ENCODE measurements at regions not wholly inside any gene's neighbourhood (a gene's known extent, or its start where the extent isn't known, plus 50 kb on each side); places are given as distances from the start of the nearest gene placed in this dataset.

DNA sequence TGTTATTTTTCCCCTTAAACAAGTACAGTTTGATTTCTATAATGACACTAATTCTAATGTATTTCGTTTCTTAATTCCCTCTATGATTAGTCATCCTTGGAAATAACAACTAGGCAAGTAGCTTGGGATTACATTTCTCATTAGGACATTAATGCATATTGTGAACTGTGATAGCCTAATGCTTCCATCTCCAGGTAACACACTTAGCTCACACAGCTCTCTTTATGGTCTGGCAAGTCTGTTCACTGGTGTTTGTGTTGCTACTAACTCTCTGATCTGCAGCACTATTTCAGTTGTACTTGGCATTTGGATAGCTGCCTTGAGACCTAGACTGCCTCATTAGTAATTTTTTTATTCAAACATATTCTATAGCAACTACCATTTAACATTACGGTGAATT, 853.2 kb downstream of the SORCS3 start:
- DNase-seq: no peak

DNA sequence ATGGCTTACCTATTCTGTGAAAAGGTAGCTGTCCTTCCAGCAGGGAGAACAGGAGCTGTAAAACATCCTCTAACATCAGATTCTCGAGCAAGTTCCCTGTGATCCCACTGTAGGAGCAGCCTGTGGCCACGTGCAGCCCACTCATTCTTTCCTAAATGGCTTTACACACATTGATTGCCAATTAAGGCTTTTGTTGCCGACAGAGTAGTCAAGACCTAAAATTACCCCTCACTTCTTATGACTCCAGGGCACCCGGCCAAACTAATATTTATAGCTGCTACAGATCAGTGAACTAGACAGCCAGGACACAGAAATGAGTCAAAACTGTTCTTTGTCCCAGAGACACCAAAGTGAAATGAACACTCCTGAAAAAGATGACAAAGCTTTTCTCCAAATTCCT, 832.1 kb downstream of the SORCS3 start:
- no peak for DNase-seq

DNA sequence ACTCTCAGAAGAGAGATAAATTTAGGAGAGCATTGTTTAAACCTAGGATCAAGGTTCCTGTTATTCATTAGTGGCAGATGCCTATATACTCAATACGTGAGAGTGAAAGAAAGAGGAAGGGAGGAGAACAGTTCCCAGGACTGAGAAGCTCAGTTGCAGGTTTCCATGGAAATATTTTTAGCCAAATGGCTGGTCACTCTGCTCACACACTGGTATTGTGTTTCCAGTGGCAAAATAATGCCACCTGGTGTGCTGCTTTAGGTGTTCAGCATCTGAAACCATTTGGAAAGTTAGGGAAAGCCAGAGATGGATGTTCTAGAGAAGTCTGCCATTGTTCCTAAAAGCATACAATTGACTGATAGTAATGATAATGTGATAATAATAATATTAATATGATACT, 827.7 kb downstream of the SORCS3 start:
- DNase-seq: no peak

DNA sequence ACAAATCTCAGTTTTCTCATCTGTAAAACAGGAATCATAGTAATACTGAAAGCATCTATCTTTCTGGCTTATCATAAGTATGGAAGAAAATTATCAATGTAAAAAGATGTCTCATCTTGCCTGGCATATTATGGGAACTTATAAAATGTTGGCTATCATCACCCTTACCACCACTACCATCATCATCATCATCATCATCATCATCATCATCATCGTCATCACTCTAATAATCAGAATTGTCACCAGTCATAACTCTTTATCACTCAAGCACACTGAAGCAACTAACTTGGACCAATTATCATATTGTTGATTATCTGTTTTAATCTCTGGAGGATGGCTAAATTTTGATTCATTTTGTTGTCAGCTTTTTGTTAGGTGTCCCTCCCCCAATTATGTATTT, 825.4 kb downstream of the SORCS3 start:
- DNase-seq: no peak

DNA sequence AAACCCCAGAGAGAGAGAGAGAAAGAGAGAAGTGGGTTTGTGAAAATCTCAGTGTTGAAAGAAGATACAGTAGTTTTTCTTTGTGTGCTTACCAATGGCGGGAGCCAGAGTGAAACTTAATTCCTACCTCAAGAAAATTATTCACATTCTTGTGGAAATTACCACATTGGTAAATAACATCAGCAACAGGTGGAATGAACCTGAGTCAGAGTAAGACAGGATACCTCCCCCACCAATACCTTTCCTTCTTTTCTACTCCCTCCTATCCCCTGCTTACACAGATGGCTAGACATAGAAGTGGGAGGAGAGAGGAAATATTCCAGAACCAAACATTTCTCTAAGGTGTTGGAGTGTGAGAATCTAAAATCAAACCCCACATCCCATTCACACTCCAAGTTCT, 793.9 kb downstream of the SORCS3 start:
- DNase-seq: no peak

DNA sequence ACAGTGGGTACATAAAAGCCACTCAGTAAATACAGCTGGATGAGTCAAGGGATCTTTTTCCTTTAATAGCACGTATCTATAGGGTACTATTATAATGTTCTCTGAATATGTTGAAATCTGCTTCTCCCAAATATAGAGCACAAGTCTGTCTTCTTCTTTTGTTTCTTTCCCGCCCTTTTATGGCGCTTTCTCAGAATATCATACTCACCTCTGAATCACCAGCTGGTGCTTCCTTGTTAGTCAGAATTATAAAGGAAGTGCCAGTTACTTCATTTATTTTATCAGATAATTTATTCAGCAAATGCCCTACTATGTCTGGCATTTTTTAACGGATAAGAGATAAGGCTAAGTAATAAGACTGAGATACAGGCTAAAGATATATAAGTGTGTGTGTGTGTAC, 772.9 kb downstream of the SORCS3 start:
- DNase-seq: no peak

DNA sequence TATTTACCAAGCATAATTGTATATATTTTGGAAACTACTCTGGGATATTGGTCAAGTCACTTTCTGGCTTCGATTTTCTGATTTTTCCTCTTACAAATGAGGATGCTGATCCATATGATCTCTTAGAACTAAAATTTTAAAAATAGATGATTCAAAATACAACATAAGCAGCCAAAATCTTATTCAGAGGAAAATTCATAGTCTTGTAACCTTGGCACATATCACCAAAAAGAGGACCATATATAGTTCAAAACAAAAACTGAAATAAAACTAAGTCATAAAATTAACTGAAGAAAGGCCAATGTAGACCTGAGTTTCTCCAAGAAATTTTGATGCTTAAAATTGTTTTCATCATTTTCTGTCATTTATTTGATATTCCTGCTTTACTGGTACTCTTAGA, 768.3 kb downstream of the SORCS3 start:
- DNase-seq: no peak

DNA sequence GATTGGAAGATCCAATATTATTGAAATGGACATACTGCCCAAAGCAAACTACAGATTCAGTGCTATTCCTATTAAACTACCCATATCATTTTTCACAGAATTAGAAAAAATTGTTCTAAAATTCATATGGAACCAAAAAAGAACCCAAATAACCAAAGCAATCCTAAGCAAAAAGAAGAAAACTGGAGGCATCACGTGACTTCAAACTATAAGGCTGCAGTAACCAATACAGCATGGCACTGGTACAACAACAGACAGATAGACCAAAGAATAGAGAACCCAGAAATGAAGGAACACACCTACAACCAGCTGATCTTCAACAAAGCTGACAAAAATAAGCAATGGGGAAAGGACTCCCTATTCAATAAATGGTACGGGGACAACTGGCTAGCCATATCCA, 765.4 kb downstream of the SORCS3 start:
- no peak for DNase-seq

DNA sequence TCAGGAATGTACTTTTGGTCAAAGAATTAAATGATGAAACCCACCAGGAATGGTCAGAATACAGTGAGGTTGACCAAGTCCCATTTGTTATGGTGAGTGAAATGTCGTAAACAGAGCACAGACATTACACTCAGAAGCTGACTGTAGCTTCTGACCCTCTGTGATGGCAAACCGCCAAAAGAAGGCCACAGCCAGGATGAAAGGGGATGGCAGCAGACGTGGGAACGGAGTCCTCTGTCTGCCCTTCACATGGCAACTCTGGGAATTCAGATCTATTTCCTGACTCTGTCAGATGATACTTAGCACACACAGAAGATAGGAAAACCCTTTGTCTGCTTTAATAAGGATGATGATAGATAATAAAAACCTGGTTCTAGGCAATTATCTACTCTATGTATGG, 757.1 kb downstream of the SORCS3 start:
- no peak for DNase-seq

DNA sequence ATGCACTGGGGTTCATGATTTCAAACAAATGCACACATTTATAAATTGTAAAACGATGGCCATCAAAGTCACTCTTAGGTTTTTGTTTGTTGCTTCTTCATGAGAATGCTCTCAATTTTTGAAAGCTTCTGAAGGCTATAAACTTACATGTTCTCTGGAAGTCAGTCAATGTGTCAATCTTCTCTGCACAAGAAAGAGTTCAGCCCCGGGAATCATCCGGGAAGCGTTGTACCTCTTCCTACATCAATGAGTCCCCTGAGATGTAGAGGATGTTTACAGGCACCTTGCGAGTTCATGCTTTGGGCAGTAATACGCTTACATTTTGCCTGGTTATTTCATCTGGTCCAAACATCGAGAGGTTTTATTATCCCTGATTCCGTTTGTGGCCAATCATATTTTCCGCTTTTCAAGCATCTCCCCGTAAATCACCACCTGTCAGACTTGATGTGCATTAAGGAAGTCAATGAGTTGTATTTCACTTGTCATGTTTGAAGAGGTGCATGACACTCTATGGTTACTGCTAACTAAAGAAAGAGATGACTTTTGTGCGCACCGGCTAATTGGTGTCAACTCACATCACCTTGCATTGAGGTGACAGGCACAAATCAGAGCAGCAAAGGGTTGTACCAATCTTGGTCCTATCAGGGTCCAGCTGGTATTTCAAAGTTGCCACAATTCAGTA, 750.7 kb downstream of the SORCS3 start:
- no peak for DNase-seq

DNA sequence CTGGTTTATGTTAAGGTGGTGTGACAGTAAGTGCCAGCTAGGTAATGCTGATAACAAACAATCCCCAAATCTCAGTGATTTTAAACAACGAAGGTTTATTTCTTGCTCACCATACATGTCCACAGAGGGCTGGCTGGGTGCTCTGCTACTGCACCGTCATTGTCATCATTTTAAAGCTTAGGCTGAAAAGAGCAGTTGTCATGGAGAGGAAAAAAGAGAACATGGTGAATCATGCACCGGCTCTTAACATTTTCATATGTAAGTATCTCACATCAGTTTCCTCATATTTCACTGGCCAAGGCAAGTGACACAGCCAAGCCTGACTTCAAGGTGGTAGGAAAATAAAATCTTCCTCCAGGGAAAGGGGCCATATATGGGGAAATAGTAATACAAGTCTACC, 746.9 kb downstream of the SORCS3 start:
- DNase-seq: no peak

DNA sequence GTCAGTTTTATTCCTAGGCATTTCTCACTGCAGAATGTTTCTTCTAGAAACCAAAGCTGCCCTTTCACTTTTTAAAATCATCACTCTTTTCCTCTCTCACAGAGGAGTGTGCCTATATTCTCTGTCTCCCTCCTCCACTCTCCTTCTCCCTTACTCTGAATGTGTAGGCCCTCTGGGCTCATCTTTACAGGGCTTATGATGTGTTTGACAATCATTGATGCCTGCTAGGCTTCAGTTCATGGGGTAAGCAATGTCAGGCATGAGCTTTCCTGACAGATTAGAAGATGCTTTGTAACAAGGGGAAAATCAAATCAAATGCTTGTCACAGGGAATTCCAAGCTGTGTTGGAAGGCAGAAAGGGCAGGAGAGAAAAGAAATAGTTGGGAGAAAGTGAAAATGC, 742.9 kb downstream of the SORCS3 start:
- DNase-seq: no peak

DNA sequence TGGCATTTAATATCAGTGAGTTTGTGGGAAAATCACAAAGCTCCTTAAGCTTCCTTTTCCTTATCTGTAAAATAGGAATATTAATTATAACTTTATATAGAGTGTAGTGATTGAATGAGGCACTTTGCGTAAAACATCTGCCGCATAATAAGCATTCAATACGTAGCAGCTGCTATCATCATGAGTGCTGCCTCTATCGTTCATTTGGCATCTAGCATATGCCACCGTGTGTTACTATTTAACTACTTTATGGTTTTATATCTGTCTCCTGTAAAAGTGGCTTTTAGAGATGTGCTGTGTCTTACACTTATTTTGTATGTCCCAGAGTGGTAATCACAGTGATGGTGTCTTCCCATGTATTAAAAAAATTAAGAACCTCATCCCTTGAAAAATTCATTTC, 729.6 kb downstream of the SORCS3 start:
- no peak for DNase-seq

DNA sequence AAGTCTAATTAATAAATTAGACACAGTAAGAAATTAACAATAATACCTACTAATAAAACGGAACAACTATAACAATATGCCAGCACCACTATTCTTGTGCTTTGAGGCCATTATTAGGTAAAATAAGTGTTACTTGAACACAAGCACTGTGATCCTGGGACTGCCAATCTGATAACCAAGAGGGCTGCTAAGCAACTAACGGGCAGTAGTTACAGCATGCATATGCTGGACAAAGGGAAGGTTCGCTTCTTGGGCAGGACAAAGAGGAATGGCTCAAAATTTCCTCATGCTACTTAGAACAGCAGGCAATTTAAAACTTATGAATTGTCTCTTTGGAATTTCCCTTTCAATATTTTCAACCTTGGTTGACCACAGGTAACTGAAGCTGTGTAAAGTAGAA, 718.6 kb downstream of the SORCS3 start:
- DNase-seq: no peak

DNA sequence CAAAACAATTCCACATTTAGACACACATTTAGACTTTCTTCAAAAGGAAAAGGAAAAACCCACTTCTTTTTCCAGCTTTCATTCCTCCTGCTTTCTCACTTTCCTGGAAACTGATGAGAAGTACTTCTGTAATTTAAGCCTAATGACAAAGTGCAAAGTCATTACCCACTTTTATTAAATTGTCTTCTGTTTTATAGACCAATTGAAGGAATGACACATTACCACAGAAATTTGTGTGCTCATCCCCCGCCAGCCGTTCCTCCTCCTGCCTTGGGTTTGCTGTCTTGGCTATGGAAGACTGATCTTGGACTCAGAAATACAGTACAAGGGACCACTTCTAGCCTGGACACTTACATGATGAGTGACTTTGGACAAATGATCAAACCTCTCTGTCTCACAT, 717.8 kb downstream of the SORCS3 start:
- DNase-seq: no peak

DNA sequence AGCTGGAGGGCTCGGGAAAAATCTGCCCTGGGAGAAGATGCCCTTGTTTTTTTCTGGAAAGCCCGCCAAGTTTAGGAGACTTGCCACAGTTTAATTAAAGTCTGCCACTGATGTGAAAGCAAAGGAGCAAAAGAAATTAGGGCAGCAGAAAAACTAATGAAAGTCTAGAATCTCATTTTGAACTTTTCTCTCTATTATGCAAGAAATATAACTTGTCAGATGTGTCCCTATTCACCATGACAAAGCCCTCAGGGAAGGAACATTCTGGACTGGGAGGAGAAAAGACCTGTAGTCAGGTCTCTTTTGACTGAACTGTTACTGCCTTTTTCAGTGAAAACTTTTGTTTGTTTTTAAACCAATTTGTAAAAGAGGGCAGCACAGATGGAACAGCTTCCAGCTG, 715.5 kb downstream of the SORCS3 start:
- DNase-seq: peak; percentile 47

DNA sequence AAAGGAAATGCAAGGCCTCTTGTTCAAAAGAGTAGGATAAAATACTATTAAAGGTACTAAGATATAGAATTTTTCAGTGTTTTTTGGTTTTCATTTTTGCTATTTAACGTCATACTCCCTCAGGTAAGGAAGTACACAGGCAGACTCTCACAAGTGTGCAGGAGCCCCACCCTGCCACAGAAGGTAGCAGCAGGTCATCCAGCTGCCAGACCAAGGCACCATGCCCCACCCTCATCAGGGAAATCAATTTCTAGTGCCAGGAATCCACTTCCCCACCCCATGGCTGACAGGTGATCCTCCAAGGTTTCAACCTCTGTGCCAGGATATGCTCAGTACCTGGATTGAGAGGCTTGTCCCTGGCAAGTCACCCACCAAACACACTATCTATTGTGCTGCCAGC, 712.9 kb downstream of the SORCS3 start:
- DNase-seq: no peak

DNA sequence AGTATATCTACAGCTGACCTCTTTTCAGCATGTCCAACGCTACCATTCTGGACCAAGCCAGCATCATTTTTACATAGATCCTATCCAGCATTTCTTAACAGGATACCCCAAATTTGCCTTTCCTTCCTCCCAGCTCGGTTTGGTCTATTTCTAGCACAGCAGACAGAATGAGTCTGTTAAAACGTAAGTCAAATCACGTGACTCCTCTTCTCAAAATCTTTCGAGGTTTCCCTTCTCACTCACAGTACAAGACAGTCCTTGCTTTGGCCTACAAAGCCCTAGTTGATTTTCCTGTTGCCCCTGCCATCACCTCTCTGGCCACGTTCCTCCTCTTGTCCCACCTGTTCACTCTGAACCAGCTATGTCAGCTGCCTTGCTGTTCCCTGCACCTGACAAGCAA, 711.7 kb downstream of the SORCS3 start:
- DNase-seq: no peak

DNA sequence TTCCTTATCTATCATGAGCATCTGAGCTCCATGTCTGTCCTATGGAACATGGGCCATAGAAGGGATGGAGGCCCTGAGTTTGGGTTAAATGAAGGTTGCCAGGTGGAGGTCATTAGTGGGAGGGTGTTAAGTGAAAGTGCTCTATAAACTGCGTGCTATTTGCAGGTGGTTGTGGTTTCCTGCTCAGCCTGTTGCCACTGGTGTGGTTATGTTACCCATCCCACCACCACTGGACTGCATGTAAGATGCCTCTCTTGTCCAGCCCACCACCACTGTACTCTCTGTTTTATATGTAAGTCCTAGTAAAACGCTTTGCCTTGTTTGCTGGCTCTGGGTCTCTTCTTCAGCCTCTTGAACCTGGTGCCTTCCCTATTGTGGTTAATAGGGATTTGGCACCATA, 711.2 kb downstream of the SORCS3 start:
- no peak for DNase-seq

DNA sequence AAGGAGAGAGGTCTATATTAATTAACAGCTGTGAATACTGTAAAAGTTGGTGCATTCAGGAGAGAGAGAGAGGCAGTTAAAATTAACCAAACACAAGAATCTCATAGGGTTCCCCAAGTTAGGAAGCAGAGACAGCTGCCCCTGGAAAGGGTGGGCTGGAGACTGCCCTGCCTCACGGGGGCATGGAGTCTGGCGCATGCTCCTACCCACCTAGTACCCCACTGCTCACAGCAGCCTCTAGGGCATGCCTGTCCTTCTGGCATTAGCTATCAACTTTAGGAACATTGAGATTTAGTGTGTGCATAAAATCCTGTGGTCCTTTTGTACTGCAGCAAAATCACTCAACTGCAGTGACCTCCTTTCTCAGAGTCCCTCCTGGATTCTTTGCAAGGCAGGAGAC, 710.1 kb downstream of the SORCS3 start:
- no peak for DNase-seq

DNA sequence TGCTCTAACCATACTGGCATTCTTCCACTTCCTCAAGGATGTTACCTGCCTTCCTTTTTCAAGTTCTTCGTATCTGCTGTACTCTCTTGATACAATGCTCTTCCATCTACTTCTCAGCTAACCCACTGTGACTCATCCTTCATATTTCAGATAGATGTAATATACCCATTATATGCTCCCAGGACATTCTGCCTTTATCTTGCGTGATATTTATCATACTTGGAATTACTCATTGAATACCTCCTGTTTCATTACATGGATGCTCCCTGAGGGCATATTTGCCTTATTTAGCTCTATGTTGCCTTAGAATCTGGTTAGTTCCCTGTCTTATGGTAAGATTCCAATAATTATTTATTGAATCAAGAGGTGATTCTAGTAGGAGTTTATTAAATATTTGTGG, 706.4 kb downstream of the SORCS3 start:
- DNase-seq: no peak

DNA sequence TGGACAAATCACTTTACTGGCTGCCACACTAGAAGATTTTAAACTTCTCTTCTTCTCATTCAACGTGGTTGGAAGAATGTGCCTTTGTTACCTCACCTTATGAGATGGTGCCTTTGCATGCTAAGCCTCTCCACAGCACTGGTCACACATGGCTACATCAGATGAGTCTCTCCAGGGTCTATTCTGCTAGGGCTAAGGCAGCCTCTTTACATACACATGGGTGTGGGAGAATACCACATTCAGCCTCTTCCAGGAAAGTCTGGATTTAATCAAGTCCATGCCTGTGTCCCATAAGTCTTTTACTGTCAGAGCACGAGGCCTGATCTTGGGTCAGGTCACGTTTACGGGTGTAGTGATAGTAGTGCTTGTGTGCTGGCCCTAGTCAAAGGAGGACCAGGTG, 701.5 kb downstream of the SORCS3 start:
- DNase-seq: no peak

DNA sequence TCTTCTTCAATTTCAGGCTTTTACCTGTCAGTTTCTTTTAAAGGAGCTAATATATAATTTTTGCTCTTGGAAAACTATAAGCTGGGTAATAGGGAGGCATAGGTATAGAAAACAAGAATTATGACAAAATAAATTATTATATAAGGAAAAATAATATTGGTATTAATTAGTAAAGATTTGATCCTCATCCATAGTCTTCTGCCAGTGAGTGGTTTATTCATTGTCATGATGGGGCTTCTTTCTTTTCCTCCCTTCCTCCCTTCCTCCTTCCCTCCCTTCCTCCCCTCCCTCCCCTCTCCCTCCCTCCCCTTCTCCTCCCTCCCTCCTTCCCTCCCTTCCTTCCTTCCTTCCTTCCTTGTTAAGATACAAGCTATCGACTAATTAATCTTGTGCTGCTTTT, 698.6 kb downstream of the SORCS3 start:
- no peak for DNase-seq

DNA sequence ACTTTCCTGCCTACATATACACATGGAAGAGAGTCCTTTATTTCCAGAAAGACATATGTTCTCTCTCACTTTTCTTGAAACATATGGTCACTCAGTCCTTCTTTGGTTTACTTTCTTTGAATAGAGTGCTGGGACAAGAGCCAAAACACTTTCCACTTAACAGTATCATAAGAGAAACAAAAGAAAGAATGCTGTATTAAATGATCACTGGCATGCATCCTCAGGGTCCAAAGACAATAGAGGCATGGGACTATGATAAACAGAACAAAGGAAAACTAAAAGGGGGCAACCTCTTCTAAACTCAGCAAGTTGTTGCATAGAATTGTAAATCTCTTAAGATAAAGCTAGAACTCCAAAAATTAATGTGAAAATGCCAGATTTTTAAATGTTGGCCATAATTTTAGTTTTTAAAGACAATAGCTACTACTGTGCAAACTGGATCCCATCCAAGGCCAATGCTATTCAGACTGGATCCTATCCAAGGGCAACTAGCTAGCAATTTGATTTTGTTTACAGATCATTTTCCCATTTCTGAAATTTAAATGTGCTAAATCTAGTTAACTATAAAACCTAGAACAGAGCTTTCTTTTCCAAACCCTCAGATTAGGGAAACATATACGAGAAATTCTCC, 687.5 kb downstream of the SORCS3 start:
- DNase-seq: no peak
